Lower leg skin (tissue), 3 donors: ENCODE measurements at regions not wholly inside any gene's neighbourhood (a gene's known extent, or its start where the extent isn't known, plus 50 kb on each side); places are given as distances from the start of the nearest gene placed in this dataset.

Experiments
- POLR2A ChIP-seq, 2 donors: fragments of 450-650 bp; IDR thresholded peaks; one replicate each; pipeline ENCODE4 v1.6.1; 2016 to 2017; ENCODE audit warnings: antibody characterized with exemption in 2 of 2, mild to moderate bottlenecking in 1 of 2, moderate library complexity in 1 of 2
- TF ChIP-seq, protein P1 (sequence below), 3 donors: fragments of 450-650 bp; IDR thresholded peaks; one replicate each; pipeline ENCODE4 v1.5.1; 2016; ENCODE audit warnings: antibody characterized with exemption in 3 of 3, mild to moderate bottlenecking in 3 of 3, moderate library complexity in 2 of 3

DNA sequence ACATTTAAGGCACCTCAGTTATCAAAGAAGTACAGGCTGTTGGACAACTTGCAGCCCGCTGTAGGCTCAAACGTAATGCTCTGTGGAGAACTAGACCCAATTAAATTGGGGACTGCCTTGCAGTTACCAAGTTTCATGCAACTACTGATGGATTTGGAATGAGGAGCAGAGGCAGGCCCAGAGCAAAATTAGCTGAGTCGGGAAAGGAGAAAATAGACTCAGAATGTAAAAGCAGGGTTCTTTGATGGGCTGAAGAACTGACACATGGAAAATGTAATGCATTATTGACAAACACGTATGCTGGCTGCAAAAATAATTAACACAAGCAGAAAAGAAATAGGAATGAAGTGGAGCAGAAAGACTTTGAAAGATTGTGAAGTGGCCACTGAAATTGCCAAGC lies 432.7 kb upstream of the HNRNPA3 start:
- TF ChIP-seq, protein P1, sequence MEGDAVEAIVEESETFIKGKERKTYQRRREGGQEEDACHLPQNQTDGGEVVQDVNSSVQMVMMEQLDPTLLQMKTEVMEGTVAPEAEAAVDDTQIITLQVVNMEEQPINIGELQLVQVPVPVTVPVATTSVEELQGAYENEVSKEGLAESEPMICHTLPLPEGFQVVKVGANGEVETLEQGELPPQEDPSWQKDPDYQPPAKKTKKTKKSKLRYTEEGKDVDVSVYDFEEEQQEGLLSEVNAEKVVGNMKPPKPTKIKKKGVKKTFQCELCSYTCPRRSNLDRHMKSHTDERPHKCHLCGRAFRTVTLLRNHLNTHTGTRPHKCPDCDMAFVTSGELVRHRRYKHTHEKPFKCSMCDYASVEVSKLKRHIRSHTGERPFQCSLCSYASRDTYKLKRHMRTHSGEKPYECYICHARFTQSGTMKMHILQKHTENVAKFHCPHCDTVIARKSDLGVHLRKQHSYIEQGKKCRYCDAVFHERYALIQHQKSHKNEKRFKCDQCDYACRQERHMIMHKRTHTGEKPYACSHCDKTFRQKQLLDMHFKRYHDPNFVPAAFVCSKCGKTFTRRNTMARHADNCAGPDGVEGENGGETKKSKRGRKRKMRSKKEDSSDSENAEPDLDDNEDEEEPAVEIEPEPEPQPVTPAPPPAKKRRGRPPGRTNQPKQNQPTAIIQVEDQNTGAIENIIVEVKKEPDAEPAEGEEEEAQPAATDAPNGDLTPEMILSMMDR (IDR thresholded peaks at IDR 0.05), result no peak
- TF ChIP-seq POLR2A (IDR thresholded peaks at IDR 0.05), result no peak
